HCT116 (cell line): ENCODE measurements at regions not wholly inside any gene's neighbourhood (a gene's known extent, or its start where the extent isn't known, plus 50 kb on each side); places are given as distances from the start of the nearest gene placed in this dataset.

ENCODE experiments used
- ATAC-seq: fragments of 200-7000 bp; cut with Tn5 transposase; 2 replicates; pipeline ENCODE4 v1.9.1; 2020; ENCODE audit warnings: mild to moderate bottlenecking, moderate library complexity
- BruUV-seq: library from RNA; stranded (reverse); fragments of 400-500 nt; replicated peaks from 2 replicates; lab custom pipeline; 2021; lab: Mats Ljungman, UMichigan
- CTCF ChIA-PET: fragments of 300-600 bp; sonication (Branson Sonifier 250); formaldehyde crosslinking; loops from one replicate; lab custom pipeline; 2021; ENCODE audit warnings: antibody characterized with exemption; lab: Charles Lee
- POLR2A ChIA-PET: fragments of 300-600, 350-600 bp; sonication (Branson Sonifier 250); formaldehyde crosslinking; loops from one replicate; lab custom pipeline; 2021; ENCODE audit warnings: antibody characterized with exemption; lab: Charles Lee
- RAD21 ChIA-PET, 2 experiments: fragments of 300-600 bp; sonication (Branson Sonifier 250); formaldehyde crosslinking; loops; one replicate each; lab custom pipeline; 2023; ENCODE audit warnings: low total read pairs in 2 of 2; ENCODE audit not compliant: uncharacterized antibody in 2 of 2, unreplicated experiment in 2 of 2, low non-redundant PET in 1 of 2; lab: Charles Lee
- DNase-seq: peaks from one replicate; pipeline ENCODE4 v3.0.0-alpha.2; 2010; ENCODE audit warnings: low read depth, low spot score
- H2AFZ ChIP-seq: fragments of 200-600 bp; shearing (Covaris generic), sonication (generic); 2 replicates; pipeline ENCODE4 v1.6.1; 2017; ENCODE audit warnings: low read depth, mixed run types, mixed read lengths, antibody characterized with exemption, low read length; ENCODE audit not compliant: poor library complexity, severe bottlenecking
- H3K27ac ChIP-seq: 2 replicates; pipeline ENCODE4 v1.5.1; 2012; ENCODE audit warnings: low read depth, low read length
- H3K27me3 ChIP-seq: fragments of 200-600 bp; sonication (generic); 2 replicates; pipeline ENCODE4 v1.6.1; 2016; ENCODE audit warnings: mixed run types, low read length, mixed read lengths; ENCODE audit not compliant: insufficient read depth
- H3K36me3 ChIP-seq, 2 experiments: fragments of 200-500 bp in 1 of 2; fragments of 200-600 bp in 1 of 2; sonication (Bioruptor generic) in 1 of 2; sonication (generic) in 1 of 2; 2 replicates each; pipeline versions ENCODE4 v1.5.1 to v1.6.1; 2014 to 2016; ENCODE audit warnings: low read length in 2 of 2, inconsistent platforms in 1 of 2, mixed read lengths in 1 of 2, mixed run types in 1 of 2; ENCODE audit not compliant: insufficient read depth in 2 of 2, control insufficient read depth in 1 of 2
- H3K4me1 ChIP-seq, 2 experiments: fragments of 200-600 bp in 1 of 2; sonication (generic) in 1 of 2; 2 replicates each; pipeline versions ENCODE4 v1.5.1 to v1.6.1; 2012 to 2017; ENCODE audit warnings: low read length in 2 of 2, inconsistent platforms in 1 of 2, mild to moderate bottlenecking in 1 of 2, mixed read lengths in 1 of 2, mixed run types in 1 of 2, moderate library complexity in 1 of 2; ENCODE audit not compliant: insufficient read depth in 2 of 2, control insufficient read depth in 1 of 2
- H3K4me2 ChIP-seq: fragments of 200-600 bp; sonication (generic); 2 replicates; pipeline ENCODE4 v1.6.1; 2017; ENCODE audit warnings: mixed run types, low read length, mixed read lengths
- H3K4me3 ChIP-seq, 2 experiments: fragments of 200-600 bp in 1 of 2; sonication (generic) in 1 of 2; replicated peaks in 1 of 2; 2 replicates each; pipeline ENCODE4 v1.5.1; 2011 to 2016; ENCODE audit warnings: low read length in 2 of 2, control low read depth in 1 of 2, low read depth in 1 of 2, mild to moderate bottlenecking in 1 of 2, mixed read lengths in 1 of 2, mixed run types in 1 of 2
- H3K79me2 ChIP-seq: fragments of 200-600 bp; sonication (generic); 2 replicates; pipeline ENCODE4 v1.6.1; 2017; ENCODE audit warnings: mild to moderate bottlenecking, mixed run types, low read length, moderate library complexity, mixed read lengths; ENCODE audit not compliant: insufficient read depth
- H3K9ac ChIP-seq: fragments of 200-600 bp; sonication (generic); 2 replicates; pipeline ENCODE4 v1.6.1; 2016; ENCODE audit warnings: low read length, mixed read lengths
- H3K9me2 ChIP-seq: fragments of 200-600 bp; sonication (generic), shearing (Covaris generic); 2 replicates; pipeline ENCODE4 v1.6.1; 2017; ENCODE audit warnings: mixed run types, mild to moderate bottlenecking, moderate library complexity; ENCODE audit not compliant: insufficient read depth
- H3K9me3 ChIP-seq, 2 experiments: fragments of 200-500 bp in 1 of 2; fragments of 200-600 bp in 1 of 2; sonication (Bioruptor generic) in 1 of 2; sonication (generic) in 1 of 2; 2 replicates each; pipeline ENCODE4 v1.6.1; 2014 to 2017; ENCODE audit warnings: low read length in 2 of 2, mixed read lengths in 2 of 2, inconsistent platforms in 1 of 2, low read depth in 1 of 2, mild to moderate bottlenecking in 1 of 2, mixed run types in 1 of 2, moderate library complexity in 1 of 2; ENCODE audit not compliant: control insufficient read depth in 1 of 2, insufficient read depth in 1 of 2
- H4K20me1 ChIP-seq: fragments of 200-600 bp; sonication (generic), shearing (Covaris generic); 2 replicates; pipeline ENCODE4 v1.6.1; 2017; ENCODE audit warnings: mixed run types, mild to moderate bottlenecking, moderate library complexity; ENCODE audit not compliant: insufficient read depth
- ATF3 ChIP-seq: IDR thresholded peaks from 2 replicates; pipeline ENCODE4 v1.6.1; 2012
- CBX3 ChIP-seq: IDR thresholded peaks from 2 replicates; pipeline ENCODE4 v1.6.1; 2012; ENCODE audit warnings: low read depth
- CEBPB ChIP-seq: IDR thresholded peaks from 2 replicates; pipeline ENCODE4 v1.6.1; 2012; ENCODE audit warnings: low read depth
- EGR1 ChIP-seq: IDR thresholded peaks from 2 replicates; pipeline ENCODE4 v1.6.1; 2012; ENCODE audit warnings: low read depth
- ELF1 ChIP-seq: IDR thresholded peaks from 2 replicates; pipeline ENCODE4 v1.6.1; 2012; ENCODE audit warnings: low read depth, borderline replicate concordance
- JUND ChIP-seq: IDR thresholded peaks from 2 replicates; pipeline ENCODE4 v1.6.1; 2012
- POLR2A ChIP-seq: IDR thresholded peaks from 2 replicates; pipeline ENCODE4 v1.7.0; 2011; ENCODE audit warnings: borderline replicate concordance; ENCODE audit not compliant: insufficient read depth, insufficient read length; ENCODE audit errors: extremely low read depth
- POLR2AphosphoS5 ChIP-seq: IDR thresholded peaks from 2 replicates; pipeline ENCODE4 v1.6.1; 2011; ENCODE audit warnings: mild to moderate bottlenecking, low read depth, low read length, moderate library complexity
- REST ChIP-seq: IDR thresholded peaks from 2 replicates; pipeline ENCODE4 v1.6.1; 2012; ENCODE audit warnings: low read depth
- SIN3A ChIP-seq: IDR thresholded peaks from 2 replicates; pipeline ENCODE4 v1.6.1; 2012; ENCODE audit warnings: low read depth
- SP1 ChIP-seq: IDR thresholded peaks from 2 replicates; pipeline ENCODE4 v1.6.1; 2012; ENCODE audit warnings: low read depth
- SRF ChIP-seq: IDR thresholded peaks from 2 replicates; pipeline ENCODE4 v1.6.1; 2012; ENCODE audit warnings: low read depth
- TCF7L2 ChIP-seq: IDR thresholded peaks from 2 replicates; pipeline ENCODE4 v1.7.0; 2011; ENCODE audit warnings: borderline replicate concordance, inconsistent platforms; ENCODE audit not compliant: insufficient read depth, insufficient read length; ENCODE audit errors: extremely low read depth
- YY1 ChIP-seq: IDR thresholded peaks from 2 replicates; pipeline ENCODE4 v1.6.1; 2011; ENCODE audit warnings: low read length, low read depth, moderate library complexity, mild to moderate bottlenecking; ENCODE audit not compliant: insufficient replicate concordance; ENCODE audit errors: extremely low read depth
- ZFX ChIP-seq: fragments of 450-650 bp; IDR thresholded peaks from 2 replicates; pipeline ENCODE4 v1.6.1; 2017
- ZNF274 ChIP-seq: fragments of 200-500 bp; sonication (Bioruptor generic); IDR thresholded peaks from 2 replicates; pipeline ENCODE4 v1.6.1; 2014; ENCODE audit warnings: mild to moderate bottlenecking, low read depth, low read length, inconsistent platforms
- intact Hi-C: fragments of 100-400 bp; cut with micrococcal nuclease; formaldehyde crosslinking; loops from 2 replicates; pipeline ENCODE4 v1.10.0; 2022
- TF ChIP-seq, protein P1 (sequence below): IDR thresholded peaks from 2 replicates; pipeline ENCODE4 v1.6.1; 2012

DNA sequence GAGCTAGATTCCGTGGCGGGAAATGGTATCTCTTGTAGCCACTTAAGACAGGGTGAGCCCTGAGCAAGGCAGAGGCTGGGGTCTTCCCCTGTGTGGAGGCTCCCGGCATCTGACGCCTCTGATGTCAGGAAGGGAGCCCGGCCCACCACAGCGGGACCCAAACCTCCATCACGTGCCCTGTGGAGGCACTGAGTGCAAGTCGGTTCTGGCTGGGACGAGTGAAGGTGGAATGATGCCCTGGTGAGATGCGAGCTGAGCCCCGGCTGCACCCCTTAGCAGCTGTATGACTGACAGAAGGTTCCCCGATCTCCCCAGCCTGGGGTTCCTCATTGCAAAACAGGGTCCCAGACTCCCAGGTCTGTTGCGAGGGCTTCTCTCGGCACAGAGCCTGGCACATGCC is 187.4 kb upstream of the TNRC6C start:
- Histone ChIP-seq H3K4me3 (no peak overlapping the region), H3K27me3 (no peaks in the 10 kb centered on the region; the same call in 1 of the 2 replicates), H3K9me2 (no peaks in the 10 kb centered on the region), H3K36me3 (no peaks in the 10 kb centered on the region)
- ATAC-seq (no peak), DNase-seq (no peak)
- TF ChIP-seq, protein P1, sequence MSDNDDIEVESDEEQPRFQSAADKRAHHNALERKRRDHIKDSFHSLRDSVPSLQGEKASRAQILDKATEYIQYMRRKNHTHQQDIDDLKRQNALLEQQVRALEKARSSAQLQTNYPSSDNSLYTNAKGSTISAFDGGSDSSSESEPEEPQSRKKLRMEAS = no peak
- TF ChIP-seq POLR2AphosphoS5 (no peak), SP1 (no peak), ELF1 (no peak), ZFX (no peak), POLR2A (no peak), ZNF274 (no peak), CEBPB (no peak), ATF3 (no peak), JUND (no peak), TCF7L2 (no peak)
- TF ChIP-seq, all 23 proteins: peak for 0
- H3K9ac ChIP-seq = no peak overlapping the region
- no peaks in the 10 kb centered on the region for H4K20me1 ChIP-seq
- POLR2A ChIA-PET = interaction anchor here (0.9 kb wide), 1 partner anchor 187 kb away, joined by 4 read pairs; the partner anchor contains the start of gene TNRC6C
- H3K4me2 ChIP-seq = no peak overlapping the region
- CTCF ChIA-PET = interaction anchor here (1.4 kb wide), 2 partner anchors 228 to 243 kb away, joined by 4 to 8 read pairs; no protein-coding TSS in a partner anchor
- no peak overlapping the region for H2AFZ ChIP-seq
- no peaks in the 10 kb centered on the region for H3K79me2 ChIP-seq
- intact Hi-C loops = loop anchor here (5.0 kb wide), 1 partner anchor 186 kb away; the partner anchor contains the start of gene TNRC6C
- H3K27ac ChIP-seq = no peak overlapping the region
- no TSS peak for BruUV-seq
- RAD21 ChIA-PET = no interaction called here
- peaks cover 0 to 19% of the 10 kb centered on the region in 2 experiments; a peak in 2 of 4 replicates for H3K4me1 ChIP-seq
- H3K9me3 ChIP-seq = no peaks in the 10 kb centered on the region

DNA sequence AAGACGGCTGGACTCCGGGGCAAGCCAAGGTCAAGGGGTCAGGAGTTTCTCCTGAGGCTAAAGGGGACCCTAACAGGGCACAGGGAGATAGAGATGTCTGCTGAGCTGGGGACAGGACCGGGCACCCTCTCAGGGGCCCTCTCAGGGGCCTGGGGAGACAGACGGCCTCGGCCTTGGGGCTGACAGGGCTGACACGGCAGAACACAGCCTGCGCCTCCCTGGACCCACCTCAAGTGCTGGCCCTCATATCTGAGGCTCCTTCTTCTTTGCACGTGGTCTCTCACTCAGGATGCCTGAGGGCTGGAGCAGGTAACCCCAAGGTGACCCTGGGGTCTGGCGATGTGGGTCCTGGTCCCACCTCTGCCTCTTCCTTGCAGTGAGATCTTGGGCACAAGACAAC is 186.9 kb upstream of the TNRC6C start:
- CTCF ChIA-PET = interaction anchor here (1.4 kb wide), 2 partner anchors 229 to 243 kb away, joined by 4 to 8 read pairs; no protein-coding TSS in a partner anchor
- Histone ChIP-seq H3K9me2 (no peaks in the 10 kb centered on the region), H3K9me3 (no peaks in the 10 kb centered on the region), H4K20me1 (no peaks in the 10 kb centered on the region), H3K27me3 (no peaks in the 10 kb centered on the region; the same call in 1 of the 2 replicates), H3K4me3 (no peak overlapping the region), H3K9ac (no peak overlapping the region), H3K36me3 (no peaks in the 10 kb centered on the region), H3K4me2 (no peak overlapping the region), H3K79me2 (no peaks in the 10 kb centered on the region), H2AFZ (no peak overlapping the region), H3K27ac (no peak overlapping the region), H3K4me1 (peaks cover 0 to 19% of the 10 kb centered on the region in 2 experiments; a peak in 2 of 4 replicates)
- BruUV-seq = no TSS peak
- intact Hi-C loops = loop anchor here (5.0 kb wide), 1 partner anchor 186 kb away; the partner anchor contains the start of gene TNRC6C
- RAD21 ChIA-PET = no interaction called here
- ATAC-seq (no peak), DNase-seq (no peak)
- POLR2A ChIA-PET = interaction anchor here (0.9 kb wide), 1 partner anchor 187 kb away, joined by 4 read pairs; the partner anchor contains the start of gene TNRC6C
- TF ChIP-seq SRF (no peak), EGR1 (no peak), YY1 (no peak), SIN3A (no peak), ZFX (no peak), SP1 (no peak), CEBPB (no peak), POLR2A (no peak), REST (no peak), CBX3 (no peak), ZNF274 (no peak)
